K562 (cell line): ENCODE measurements at regions not wholly inside any gene's neighbourhood (a gene's known extent, or its start where the extent isn't known, plus 50 kb on each side); places are given as distances from the start of the nearest gene placed in this dataset.

ENCODE experiments used
- ATAC-seq: fragments of 200-7000 bp; cut with Tn5 transposase; 3 replicates; pipeline ENCODE4 v1.9.1; 2020; ENCODE audit warnings: moderate library complexity
- BruUV-seq: library from RNA; stranded (reverse); fragments of 400-500 nt; replicated peaks from 2 replicates; lab custom pipeline; 2021; lab: Mats Ljungman, UMichigan
- CTCF ChIA-PET: fragments of 300-600 bp; formaldehyde crosslinking; extraction: SDS; loops from one replicate; lab custom pipeline; 2021; ENCODE audit warnings: low intra/inter-chr PET ratio; lab: Yijun Ruan, JAX
- POLR2A ChIA-PET: fragments of 300-600, 350-650 bp; sonication (Branson Sonifier 250); formaldehyde crosslinking; extraction: SDS; loops from one replicate; lab custom pipeline; 2021; ENCODE audit warnings: antibody characterized with exemption, inconsistent platforms; lab: Yijun Ruan, JAX
- DNase-seq, 4 experiments: peaks; one replicate each; pipeline versions ENCODE4 v3.0.0 to v3.0.0-alpha.2; 2011 to 2018; ENCODE audit warnings: low spot score in 3 of 4, mixed read lengths in 3 of 4; ENCODE audit errors: extremely low read depth in 1 of 4
- FAIRE-seq: peaks from 2 replicates; lab custom pipeline; 2011; peaks lifted over from hg19 to GRCh38; lab: Jason Lieb, UNC
- H2AFZ ChIP-seq: 2 replicates; pipeline ENCODE4 v1.6.0; 2011; ENCODE audit warnings: low read depth, low read length, control low read depth, inconsistent platforms
- H3K27ac ChIP-seq: fragments of 200-600 bp; 3 replicates; pipeline ENCODE4 v1.8.0; 2011; ENCODE audit warnings: low read depth, mild to moderate bottlenecking, control low read depth, inconsistent platforms, low read length, moderate library complexity, mixed read lengths; ENCODE audit errors: extremely low read depth
- H3K27me3 ChIP-seq, 2 experiments: fragments of 300-600 bp in 1 of 2; 2 replicates in 1 of 2; 3 replicates in 1 of 2; pipeline versions ENCODE4 v1.6.0 to v1.8.0; 2011; ENCODE audit warnings: inconsistent platforms in 2 of 2, low read length in 2 of 2, mild to moderate bottlenecking in 1 of 2, mixed read lengths in 1 of 2, moderate library complexity in 1 of 2; ENCODE audit not compliant: control insufficient read depth in 2 of 2, insufficient read depth in 2 of 2
- H3K36me3 ChIP-seq: fragments of 300-600 bp; 3 replicates; pipeline ENCODE4 v1.8.0; 2011; ENCODE audit warnings: mild to moderate bottlenecking, low read length, inconsistent platforms; ENCODE audit not compliant: control insufficient read depth, insufficient read depth
- H3K4me1 ChIP-seq, 2 experiments: fragments of 200-600 bp in 1 of 2; replicated peaks in 1 of 2; 2 replicates in 1 of 2; 3 replicates in 1 of 2; pipeline versions ENCODE4 v1.5.1 to v1.8.0; 2011; ENCODE audit warnings: inconsistent platforms in 2 of 2, low read length in 2 of 2, mild to moderate bottlenecking in 1 of 2, mixed read lengths in 1 of 2, moderate library complexity in 1 of 2; ENCODE audit not compliant: control insufficient read depth in 2 of 2, insufficient read depth in 2 of 2
- H3K4me2 ChIP-seq: 2 replicates; pipeline ENCODE4 v1.6.1; 2011; ENCODE audit warnings: low read length, control low read depth, inconsistent platforms, mixed read lengths; ENCODE audit not compliant: insufficient read depth
- H3K4me3 ChIP-seq: fragments of 200-600 bp; sonication (generic), shearing (Covaris generic); 2 replicates; pipeline ENCODE4 v1.5.1; 2016; ENCODE audit warnings: control low read depth, inconsistent platforms
- H3K79me2 ChIP-seq: fragments of 200-600 bp; 3 replicates; pipeline ENCODE4 v1.8.0; 2011; ENCODE audit warnings: low read length, inconsistent platforms; ENCODE audit not compliant: control insufficient read depth, insufficient read depth
- H3K9ac ChIP-seq, 2 experiments: 2 replicates each; pipeline versions ENCODE4 v1.6.0 to v1.6.1; 2011; ENCODE audit warnings: low read depth in 2 of 2, low read length in 2 of 2, control low read depth in 1 of 2, inconsistent platforms in 1 of 2, mild to moderate bottlenecking in 1 of 2, mixed read lengths in 1 of 2; ENCODE audit not compliant: insufficient read depth in 1 of 2
- H3K9me1 ChIP-seq: one replicate; pipeline ENCODE4 v1.6.0; 2011; ENCODE audit warnings: inconsistent platforms, mild to moderate bottlenecking, low read length, moderate library complexity; ENCODE audit not compliant: control insufficient read depth, insufficient read depth
- H3K9me3 ChIP-seq: replicated peaks from 2 replicates; pipeline ENCODE4 v1.5.1; 2011; ENCODE audit warnings: low read depth, low read length, inconsistent platforms; ENCODE audit not compliant: control insufficient read depth, insufficient read depth
- H4K20me1 ChIP-seq: replicated peaks from 2 replicates; pipeline ENCODE4 v1.6.1; 2011; ENCODE audit warnings: low read length, inconsistent platforms, mixed read lengths; ENCODE audit not compliant: control insufficient read depth, insufficient read depth
- BRD9 ChIP-seq: fragments of 450-650 bp; IDR thresholded peaks from 2 replicates; pipeline ENCODE4 v1.6.1; 2018; ENCODE audit warnings: low read depth; ENCODE audit not compliant: partially characterized antibody
- CBFB ChIP-seq: sonication (generic); formaldehyde crosslinking; IDR thresholded peaks from 2 replicates; pipeline ENCODE4 v1.4.0; 2020; ENCODE audit warnings: mild to moderate bottlenecking, missing genetic modification reagents
- GATAD2A ChIP-seq: fragments of 450-650 bp; IDR thresholded peaks from 2 replicates; pipeline ENCODE4 v1.6.1; 2017
- GTF2E2 ChIP-seq: fragments of 200-800 bp; sonication (Bioruptor generic); IDR thresholded peaks from 2 replicates; pipeline ENCODE4 v1.6.1; 2016; ENCODE audit warnings: missing genetic modification characterization, missing compliant biosample characterization
- HDGF ChIP-seq: fragments of 450-650 bp; IDR thresholded peaks from 2 replicates; pipeline ENCODE4 v1.6.1; 2016
- MTA1 ChIP-seq: fragments of 450-650 bp; IDR thresholded peaks from 2 replicates; pipeline ENCODE4 v1.6.1; 2017; ENCODE audit warnings: borderline replicate concordance
- MYC ChIP-seq, 2 experiments: fragments of 250-450 bp in 1 of 2; sonication (Bioruptor Pico) in 1 of 2; IDR thresholded peaks; 2 replicates each; pipeline versions ENCODE4 v1.5.1 to v1.6.1; 2012 to 2021; ENCODE audit warnings: low read depth in 2 of 2, borderline replicate concordance in 1 of 2, improper control_type of control experiment in 1 of 2, low read length in 1 of 2, mild to moderate bottlenecking in 1 of 2, moderate library complexity in 1 of 2
- NUFIP1 ChIP-seq: fragments of 450-650 bp; IDR thresholded peaks from 2 replicates; pipeline ENCODE4 v1.6.1; 2018; ENCODE audit not compliant: partially characterized antibody
- STAT5A ChIP-seq: IDR thresholded peaks from 2 replicates; pipeline ENCODE4 v1.6.1; 2012; ENCODE audit warnings: low read length, inconsistent platforms, borderline replicate concordance
- TRIM28 ChIP-seq: fragments of 450-650 bp; IDR thresholded peaks from 2 replicates; pipeline ENCODE4 v1.6.1; 2017
- ZC3H8 ChIP-seq: fragments of 450-650 bp; IDR thresholded peaks from 2 replicates; pipeline ENCODE4 v1.6.1; 2017
- ZNF184 ChIP-seq: sonication (generic); formaldehyde crosslinking; IDR thresholded peaks from 2 replicates; pipeline ENCODE4 v1.5.0; 2020; ENCODE audit warnings: missing genetic modification reagents
- WGBS: fragments of 100-300 bp; shearing (Covaris generic); methylation state at CpG from one replicate; pipeline ENCODE4 v1.1.6; 2016; ENCODE audit warnings: low coverage, mixed read lengths; ENCODE audit not compliant: insufficient coverage; ENCODE audit errors: missing lambda C conversion rate; 5-methylcytosine and 5-hydroxymethylcytosine counted together
- in situ Hi-C: fragments of 300-500 bp; cut with MboI; formaldehyde crosslinking; loops from 4 replicates; pipeline ENCODE4 v1.15.0; 2018; ENCODE audit warnings: inconsistent platforms, mixed read lengths
- intact Hi-C: fragments of 100-400 bp; cut with micrococcal nuclease; formaldehyde crosslinking; loops from 2 replicates; pipeline ENCODE4 v1.14.2; 2022
- TF ChIP-seq, protein P1 (sequence below), 3 experiments: IDR thresholded peaks in 2 of 3; conservative IDR thresholded peaks in 1 of 3; 2 replicates each; pipeline ENCODE4 v1.5.1; 2011 to 2012; ENCODE audit warnings: low read length in 3 of 3, mild to moderate bottlenecking in 3 of 3, control low read depth in 2 of 3, improper control_type of control experiment in 1 of 3, inconsistent platforms in 1 of 3, low read depth in 1 of 3, mixed read lengths in 1 of 3, moderate library complexity in 1 of 3; ENCODE audit not compliant: insufficient read depth in 2 of 3

- Histone ChIP-seq H4K20me1 (no peaks in the 10 kb centered on the region), H3K27ac (no peak overlapping the region), H3K4me3 (no peak overlapping the region), H3K4me1 (no peaks in the 10 kb centered on the region), H3K9me1 (no peaks in the 10 kb centered on the region), H3K9me3 (no peaks in the 10 kb centered on the region), H3K79me2 (no peaks in the 10 kb centered on the region), H3K27me3 (no peaks in the 10 kb centered on the region), H3K36me3 (no peaks in the 10 kb centered on the region), H3K4me2 (no peak overlapping the region), H3K9ac (no peak overlapping the region), H2AFZ (no peak overlapping the region)
- no peak for ATAC-seq
- no peak for DNase-seq
- no TSS peak for BruUV-seq
- in situ Hi-C loops = no loop called here
- WGBS = 0% methylated on average over 3 of the region's 3 CpGs
- intact Hi-C loops = no loop called here
- POLR2A ChIA-PET = no interaction called here
- CTCF ChIA-PET = interaction anchor here (0.6 kb wide), 1 partner anchor 19 kb away, joined by 3 read pairs; no protein-coding TSS in a partner anchor
- no peak for TF ChIP-seq NUFIP1
- TF ChIP-seq MTA1 = no peak
- TF ChIP-seq MYC (IDR thresholded peaks at IDR 0.05; ENCODE audit: low read depth, low read length) = no peak
- TF ChIP-seq MYC (CRISPR knock-in tag; IDR thresholded peaks at IDR 0.05; ENCODE audit: borderline replicate concordance, low read depth) = no peak
- TF ChIP-seq, protein P1, sequence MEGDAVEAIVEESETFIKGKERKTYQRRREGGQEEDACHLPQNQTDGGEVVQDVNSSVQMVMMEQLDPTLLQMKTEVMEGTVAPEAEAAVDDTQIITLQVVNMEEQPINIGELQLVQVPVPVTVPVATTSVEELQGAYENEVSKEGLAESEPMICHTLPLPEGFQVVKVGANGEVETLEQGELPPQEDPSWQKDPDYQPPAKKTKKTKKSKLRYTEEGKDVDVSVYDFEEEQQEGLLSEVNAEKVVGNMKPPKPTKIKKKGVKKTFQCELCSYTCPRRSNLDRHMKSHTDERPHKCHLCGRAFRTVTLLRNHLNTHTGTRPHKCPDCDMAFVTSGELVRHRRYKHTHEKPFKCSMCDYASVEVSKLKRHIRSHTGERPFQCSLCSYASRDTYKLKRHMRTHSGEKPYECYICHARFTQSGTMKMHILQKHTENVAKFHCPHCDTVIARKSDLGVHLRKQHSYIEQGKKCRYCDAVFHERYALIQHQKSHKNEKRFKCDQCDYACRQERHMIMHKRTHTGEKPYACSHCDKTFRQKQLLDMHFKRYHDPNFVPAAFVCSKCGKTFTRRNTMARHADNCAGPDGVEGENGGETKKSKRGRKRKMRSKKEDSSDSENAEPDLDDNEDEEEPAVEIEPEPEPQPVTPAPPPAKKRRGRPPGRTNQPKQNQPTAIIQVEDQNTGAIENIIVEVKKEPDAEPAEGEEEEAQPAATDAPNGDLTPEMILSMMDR (IDR thresholded peaks at IDR 0.05 in 2 of 3, conservative IDR thresholded peaks at IDR 0.05 in 1 of 3; ENCODE audit: insufficient read depth in 2 of 3, low read depth in 1 of 3, low read length in 3 of 3) = no peak
- no peak for TF ChIP-seq GTF2E2
- no peak for TF ChIP-seq HDGF
- TF ChIP-seq CBFB = no peak
- TF ChIP-seq ZNF184 (CRISPR knock-in tag) = no peak
- TF ChIP-seq ZC3H8 = no peak
- no peak for TF ChIP-seq BRD9
- no peak for TF ChIP-seq TRIM28
- no peak for TF ChIP-seq GATAD2A
- TF ChIP-seq STAT5A = no peak
- FAIRE-seq = no peak
These were observed 718.0 kb downstream of the DACH1 start for GRCh38 chr13:71149046-71149445.
